Liver (tissue), 8 donors: ENCODE measurements at regions not wholly inside any gene's neighbourhood (a gene's known extent, or its start where the extent isn't known, plus 50 kb on each side); places are given as distances from the start of the nearest gene placed in this dataset.
A peak's percentile ranks its signal among the peaks of the same experiment; 100 is the strongest.

Experiments
- DNase-seq: peaks from one replicate; pipeline ENCODE4 v3.0.0-alpha.2; 2017; ENCODE audit warnings: low spot score
- H3K27ac ChIP-seq, 2 donors: one replicate each; pipeline ENCODE4 v1.7.0; 2013; ENCODE audit warnings: inconsistent platforms in 2 of 2, low read length in 2 of 2, control low read depth in 1 of 2, low read depth in 1 of 2, mild to moderate bottlenecking in 1 of 2
- H3K27me3 ChIP-seq, 4 donors: one replicate each; pipeline versions ENCODE4 v1.6.1 to v1.7.0; 2013; ENCODE audit warnings: low read length in 3 of 4, inconsistent platforms in 1 of 4, mild to moderate bottlenecking in 1 of 4, moderate library complexity in 1 of 4; ENCODE audit not compliant: control insufficient read depth in 4 of 4, insufficient read depth in 4 of 4
- H3K36me3 ChIP-seq, 4 donors: one replicate each; pipeline versions ENCODE4 v1.6.1 to v1.7.0; 2013; ENCODE audit warnings: low read length in 3 of 4, mild to moderate bottlenecking in 3 of 4, low read depth in 1 of 4, moderate library complexity in 1 of 4; ENCODE audit not compliant: control insufficient read depth in 4 of 4, insufficient read depth in 3 of 4
- H3K4me1 ChIP-seq, 4 donors: one replicate each; pipeline versions ENCODE4 v1.6.1 to v1.7.0; 2013; ENCODE audit warnings: low read length in 3 of 4, mild to moderate bottlenecking in 3 of 4, moderate library complexity in 1 of 4; ENCODE audit not compliant: control insufficient read depth in 4 of 4, insufficient read depth in 4 of 4
- H3K4me3 ChIP-seq, 3 donors: one replicate each; pipeline versions ENCODE4 v1.6.1 to v1.7.0; 2013; ENCODE audit warnings: low read length in 3 of 3, control low read depth in 1 of 3, low read depth in 1 of 3, mild to moderate bottlenecking in 1 of 3
- H3K9ac ChIP-seq, 2 donors: one replicate each; pipeline ENCODE4 v1.7.0; 2013; ENCODE audit warnings: low read length in 2 of 2, mild to moderate bottlenecking in 2 of 2, moderate library complexity in 2 of 2, control low read depth in 1 of 2, low read depth in 1 of 2
- H3K9me3 ChIP-seq, 4 donors: one replicate each; pipeline versions ENCODE4 v1.6.1 to v1.7.0; 2013; ENCODE audit warnings: low read length in 3 of 4; ENCODE audit not compliant: control insufficient read depth in 4 of 4
- ATF3 ChIP-seq: IDR thresholded peaks from 2 replicates; pipeline ENCODE4 v1.6.1; 2016; ENCODE audit warnings: antibody characterized with exemption
- CTCF ChIP-seq: fragments of 150-350 bp; IDR thresholded peaks from 2 replicates; pipeline ENCODE4 v1.5.1; 2017; ENCODE audit warnings: improper control_type of control experiment, low read depth, low read length; ENCODE audit not compliant: missing input control
- FOXA1 ChIP-seq: IDR thresholded peaks from 2 replicates; pipeline ENCODE4 v1.6.1; 2016; ENCODE audit warnings: antibody characterized with exemption
- GABPA ChIP-seq, 2 donors: IDR thresholded peaks in 1 of 2; conservative IDR thresholded peaks in 1 of 2; 2 replicates each; pipeline ENCODE4 v1.6.1; 2016; ENCODE audit warnings: antibody characterized with exemption in 2 of 2, mild to moderate bottlenecking in 1 of 2, moderate library complexity in 1 of 2
- HNF4A ChIP-seq, 2 donors: conservative IDR thresholded peaks; 2 replicates each; pipeline ENCODE4 v1.6.1; 2016; ENCODE audit warnings: antibody characterized with exemption in 2 of 2, mild to moderate bottlenecking in 2 of 2
- HNF4G ChIP-seq: IDR thresholded peaks from 2 replicates; pipeline ENCODE4 v1.6.1; 2016; ENCODE audit warnings: antibody characterized with exemption
- JUND ChIP-seq, 2 donors: IDR thresholded peaks; 2 replicates each; pipeline ENCODE4 v1.6.1; 2016; ENCODE audit warnings: antibody characterized with exemption in 2 of 2
- MAX ChIP-seq: IDR thresholded peaks from 2 replicates; pipeline ENCODE4 v1.6.1; 2016; ENCODE audit warnings: antibody characterized with exemption
- NR2F2 ChIP-seq: IDR thresholded peaks from 2 replicates; pipeline ENCODE4 v1.6.1; 2016; ENCODE audit warnings: antibody characterized with exemption
- RAD21 ChIP-seq, 2 donors: IDR thresholded peaks; 2 replicates each; pipeline ENCODE4 v1.6.1; 2016; ENCODE audit warnings: antibody characterized with exemption in 2 of 2, mild to moderate bottlenecking in 2 of 2
- REST ChIP-seq: IDR thresholded peaks from 2 replicates; pipeline ENCODE4 v1.6.1; 2016; ENCODE audit warnings: antibody characterized with exemption, mild to moderate bottlenecking
- RXRA ChIP-seq, 2 donors: IDR thresholded peaks; 2 replicates each; pipeline ENCODE4 v1.6.1; 2017 to 2018; ENCODE audit warnings: antibody characterized with exemption in 2 of 2, mild to moderate bottlenecking in 1 of 2
- SP1 ChIP-seq: IDR thresholded peaks from 2 replicates; pipeline ENCODE4 v1.6.1; 2018; ENCODE audit warnings: antibody characterized with exemption, mild to moderate bottlenecking
- YY1 ChIP-seq: IDR thresholded peaks from 2 replicates; pipeline ENCODE4 v1.6.1; 2016; ENCODE audit warnings: antibody characterized with exemption, mild to moderate bottlenecking
- ZBTB33 ChIP-seq: IDR thresholded peaks from 2 replicates; pipeline ENCODE4 v1.6.1; 2016; ENCODE audit warnings: antibody characterized with exemption
- WGBS: extraction: QIAGEN DNeasy Blood & Tissue Kit; methylation state at CpG from one replicate; pipeline ENCODE4 v1.1.7; 2013; 5-methylcytosine and 5-hydroxymethylcytosine counted together
- donor health status: healthy.
- donor health status: healthy.
- donor health status: healthy.
- donor health status: healthy.
- donor health status: healthy.

- TF ChIP-seq REST (no peak), HNF4G (no peak), YY1 (no peak), ATF3 (no peak), GABPA (IDR thresholded peaks at IDR 0.05 in 1 of 2, conservative IDR thresholded peaks at IDR 0.05 in 1 of 2) (no peak), NR2F2 (no peak)
Observed at GRCh38 chr12:63423839-63424238, 244.5 kb downstream of the DPY19L2 start (continued).

GRCh38 chr12:63420206-63420644, 248.1 kb downstream of the DPY19L2 start:
- 32% methylated on average over 6 of the region's 6 CpGs for WGBS
- Histone ChIP-seq H3K27me3 (no peaks in the 10 kb centered on the region), H3K9me3 (peaks cover 0 to 3% (median 1%) of the 10 kb centered on the region in 4 donors), H3K4me1 (no peaks in the 10 kb centered on the region), H3K9ac (no peak overlapping the region), H3K36me3 (no peaks in the 10 kb centered on the region), H3K27ac (no peak overlapping the region), H3K4me3 (peak overlapping the region in 1 of 3 donors; percentile 5)
- DNase-seq = peak; percentile 46
- TF ChIP-seq JUND (IDR thresholded peaks at IDR 0.05) (no peak), CTCF (peak; percentile 56), RAD21 (IDR thresholded peaks at IDR 0.05) (peak; percentile 80 to 85), SP1 (no peak)

- H3K27me3 ChIP-seq = no peaks in the 10 kb centered on the region
- no peak for DNase-seq
- WGBS = 88% methylated on average over 7 of the region's 7 CpGs
- H3K9me3 ChIP-seq = peaks cover 0 to 3% (median 1%) of the 10 kb centered on the region in 4 donors
- no peak overlapping the region for H3K27ac ChIP-seq
- no peaks in the 10 kb centered on the region for H3K36me3 ChIP-seq
- no peak overlapping the region for H3K9ac ChIP-seq
- H3K4me1 ChIP-seq = no peaks in the 10 kb centered on the region
- H3K4me3 ChIP-seq = no peak overlapping the region
- no peak for TF ChIP-seq FOXA1
- TF ChIP-seq ZBTB33 = no peak
- TF ChIP-seq GABPA (IDR thresholded peaks at IDR 0.05 in 1 of 2, conservative IDR thresholded peaks at IDR 0.05 in 1 of 2) = no peak
- TF ChIP-seq MAX = no peak
- TF ChIP-seq RXRA (IDR thresholded peaks at IDR 0.05) = no peak
- TF ChIP-seq HNF4G = no peak
- TF ChIP-seq ATF3 = no peak
- no peak for TF ChIP-seq REST
- TF ChIP-seq HNF4A (conservative IDR thresholded peaks at IDR 0.05) = no peak
Observed at GRCh38 chr12:63419154-63419553, 249.1 kb downstream of the DPY19L2 start.
